ENCODE measurements at regions not wholly inside any gene's neighbourhood (a gene's known extent, or its start where the extent isn't known, plus 50 kb on each side); places are given as distances from the start of the nearest gene placed in this dataset.

- TF ChIP-seq CTCF (conservative IDR thresholded peaks at IDR 0.05; ENCODE audit: low read depth, low read length) = no peak
- no peak for TF ChIP-seq MXI1 (IDR thresholded peaks at IDR 0.05; ENCODE audit: borderline replicate concordance, low read depth, low read length)
- no peak for TF ChIP-seq BHLHE40 (IDR thresholded peaks at IDR 0.05; ENCODE audit: low read depth, low read length)
- TF ChIP-seq CEBPB (IDR thresholded peaks at IDR 0.05; ENCODE audit: low read depth, low read length) = no peak
- TF ChIP-seq POLR2A (IDR thresholded peaks at IDR 0.05; ENCODE audit: low read depth, low read length) = no peak
- TF ChIP-seq RFX5 (IDR thresholded peaks at IDR 0.05; ENCODE audit: low read depth, low read length) = no peak
- TF ChIP-seq ELK1 (IDR thresholded peaks at IDR 0.05; ENCODE audit: borderline replicate concordance, low read depth, low read length) = no peak
- no peak for TF ChIP-seq MAFK (IDR thresholded peaks at IDR 0.05; ENCODE audit: low read depth, low read length)
- no peak for TF ChIP-seq RAD21 (IDR thresholded peaks at IDR 0.05; ENCODE audit: low read length)
- TF ChIP-seq CHD1 (IDR thresholded peaks at IDR 0.05; ENCODE audit: low read depth, low read length) = no peak
- no peak for TF ChIP-seq FOS (IDR thresholded peaks at IDR 0.05; ENCODE audit: low read depth, low read length)
- TF ChIP-seq NFE2L2 (IDR thresholded peaks at IDR 0.05; ENCODE audit: low read depth, low read length) = no peak
- no peak for TF ChIP-seq SMC3 (IDR thresholded peaks at IDR 0.05; ENCODE audit: low read depth, low read length)
- no peak for TF ChIP-seq MAZ (IDR thresholded peaks at IDR 0.05; ENCODE audit: borderline replicate concordance, low read depth, low read length)
Measured at GRCh38 chr9:84481636-84482218, 141.2 kb upstream of the SLC28A3 start.

Measured in IMR-90 (cell line).